Cerebellar cortex (tissue), 1 donor: ENCODE measurements at regions not wholly inside any gene's neighbourhood (a gene's known extent, or its start where the extent isn't known, plus 50 kb on each side); places are given as distances from the start of the nearest gene placed in this dataset.

Source experiments
- DNase-seq: peaks from one replicate; pipeline ENCODE4 v3.0.0-alpha.2; 2015; ENCODE audit warnings: low spot score

DNA sequence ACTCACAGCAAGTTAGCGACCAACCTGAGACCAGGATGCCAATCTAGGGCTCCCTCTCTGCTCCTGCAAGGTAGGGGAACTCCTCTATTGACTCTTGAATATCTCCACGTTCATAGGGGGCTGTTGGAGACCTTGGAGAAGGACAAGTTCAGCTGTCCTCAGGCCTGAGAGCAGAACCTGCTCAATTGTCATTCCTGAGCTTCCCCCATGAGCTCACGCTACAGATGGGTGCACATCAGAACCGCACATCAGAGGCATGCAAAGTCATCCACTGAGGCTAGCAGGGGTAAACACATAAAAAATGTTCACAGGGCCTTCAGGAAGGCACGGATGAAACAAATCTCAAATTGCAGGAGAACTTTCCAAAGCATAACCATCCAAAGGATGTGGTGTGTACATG is 168.8 kb upstream of the ZNF507 start:
- no peak for DNase-seq

DNA sequence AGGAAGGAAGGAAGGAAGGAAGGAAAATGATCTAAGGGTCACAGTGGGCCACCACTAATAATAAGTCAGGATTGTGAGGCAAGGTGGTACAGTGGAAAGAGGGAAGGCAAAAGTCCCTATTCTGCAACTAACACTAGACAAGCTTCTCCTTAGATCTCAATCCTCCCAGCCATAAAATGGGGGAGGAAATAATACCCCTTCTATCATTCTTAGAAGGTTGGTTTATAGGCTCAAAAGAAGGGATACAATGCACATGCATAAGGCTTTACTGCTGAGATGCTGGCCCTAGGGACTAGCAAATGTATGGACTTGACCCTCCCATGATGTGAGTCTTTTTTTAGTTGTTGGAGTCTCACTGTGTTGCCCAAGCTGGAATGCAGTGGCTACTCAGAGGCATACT is 167.7 kb upstream of the ZNF507 start:
- no peak for DNase-seq

DNA sequence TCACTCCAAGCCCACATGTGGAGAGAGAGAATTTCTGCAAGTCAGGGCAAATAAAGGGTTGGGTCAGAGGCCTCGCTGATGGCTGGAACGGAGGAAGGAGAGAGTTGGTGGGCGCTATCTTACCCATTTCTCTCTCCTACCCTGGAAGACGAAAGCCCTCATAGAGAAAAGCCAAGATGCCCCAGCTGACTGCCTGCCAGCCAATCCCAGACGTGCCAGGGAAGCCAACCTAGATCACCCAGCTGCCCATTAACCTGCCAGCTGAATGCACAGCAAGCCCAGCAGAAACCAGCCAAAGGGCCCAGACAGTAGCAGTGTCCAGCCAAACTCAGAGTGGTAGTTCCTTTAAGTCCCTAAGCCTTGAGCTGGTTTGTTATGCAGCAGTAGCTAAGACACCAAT is 167.0 kb upstream of the ZNF507 start:
- DNase-seq, result no peak

DNA sequence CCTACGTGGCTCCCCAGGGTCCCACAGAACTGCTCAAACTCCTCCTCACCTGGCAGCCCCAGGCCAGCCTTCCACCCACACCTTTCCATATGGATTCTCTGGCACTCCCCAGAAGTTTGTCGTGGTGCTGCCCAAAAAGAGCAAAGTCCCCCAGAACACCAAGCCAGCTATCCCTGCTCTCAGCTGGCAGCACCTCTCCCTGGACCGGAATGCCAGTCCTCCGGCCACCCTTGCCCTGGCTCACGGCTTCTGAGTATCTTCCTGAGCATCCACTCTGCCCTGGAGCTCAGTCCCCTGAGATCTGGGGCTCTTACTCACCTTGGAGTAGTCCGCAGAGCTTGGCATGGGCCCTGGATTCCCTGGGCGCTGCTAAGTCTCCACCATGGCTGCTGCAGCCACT is 166.5 kb upstream of the ZNF507 start:
- no peak for DNase-seq

DNA sequence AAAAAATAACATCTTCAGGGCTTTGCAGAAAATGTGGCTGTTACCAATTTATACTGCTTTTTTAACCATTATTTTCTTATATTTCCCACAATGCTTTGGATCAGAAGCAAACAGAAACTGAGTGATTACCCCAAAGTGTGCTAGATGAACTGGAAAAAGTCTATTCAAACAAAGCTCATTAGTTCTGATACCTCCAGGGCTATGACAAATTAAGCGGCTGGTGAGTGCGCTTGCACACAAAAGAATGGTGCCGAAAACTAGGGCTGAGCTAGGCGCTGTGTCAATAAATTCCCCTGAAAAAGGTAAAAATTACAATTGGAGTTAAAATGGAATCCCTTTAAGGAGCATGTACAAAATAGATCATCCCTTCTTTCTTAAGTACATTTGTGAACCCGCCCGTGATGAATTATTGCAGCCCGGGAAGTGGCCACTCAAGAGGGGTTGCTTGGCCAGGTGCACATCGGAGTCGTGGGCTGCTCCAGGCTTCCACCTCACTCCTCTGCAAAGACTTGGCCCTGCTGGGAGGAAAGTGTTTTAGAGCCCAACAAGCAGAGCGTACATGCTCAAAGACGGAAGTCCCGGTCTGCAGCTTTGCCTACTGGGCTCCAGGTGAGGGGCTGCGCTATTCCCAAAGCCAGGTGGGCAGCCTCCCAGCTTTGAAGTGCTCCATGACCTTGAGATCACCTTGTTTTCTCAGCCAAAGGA is 164.0 kb upstream of the ZNF507 start:
- DNase-seq, result no peak

DNA sequence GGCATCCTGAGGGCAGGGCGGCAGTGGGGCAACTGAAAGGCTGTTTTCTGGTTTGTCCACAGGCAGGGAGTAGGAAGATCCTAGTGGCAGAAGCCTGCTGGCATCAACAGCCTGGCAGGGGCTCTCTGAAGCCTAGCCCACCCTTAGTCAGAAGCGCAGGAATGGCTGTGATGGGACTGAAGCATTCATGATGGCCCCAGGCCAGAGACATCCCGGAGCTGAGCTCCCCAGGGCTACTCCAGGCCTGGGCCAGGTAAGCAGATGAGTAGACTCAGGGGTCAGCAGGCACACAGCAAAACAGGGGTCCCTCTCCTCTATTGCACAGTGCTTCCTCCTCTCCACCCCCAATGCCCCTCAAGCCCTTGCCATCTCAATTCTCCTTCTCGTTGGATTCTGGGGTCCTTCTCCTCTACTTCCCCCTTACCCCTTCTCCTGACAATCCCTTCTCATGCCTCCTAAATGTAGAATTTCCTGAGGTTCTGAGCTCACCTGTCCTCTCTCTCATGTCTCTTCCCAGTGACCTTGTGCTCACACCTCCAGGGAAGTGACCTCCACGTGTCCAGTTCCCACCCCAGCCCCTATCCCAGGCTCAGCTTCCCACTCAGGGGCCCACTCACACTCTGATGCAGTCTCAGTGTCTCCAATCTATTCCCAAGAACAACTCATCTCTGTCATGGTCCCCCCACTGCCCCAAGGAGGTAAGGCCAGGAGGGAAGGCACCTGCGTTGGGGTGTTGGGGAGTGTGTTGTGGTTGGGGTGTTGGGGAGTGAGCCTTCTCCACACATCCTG is 158.7 kb upstream of the ZNF507 start:
- no peak for DNase-seq

DNA sequence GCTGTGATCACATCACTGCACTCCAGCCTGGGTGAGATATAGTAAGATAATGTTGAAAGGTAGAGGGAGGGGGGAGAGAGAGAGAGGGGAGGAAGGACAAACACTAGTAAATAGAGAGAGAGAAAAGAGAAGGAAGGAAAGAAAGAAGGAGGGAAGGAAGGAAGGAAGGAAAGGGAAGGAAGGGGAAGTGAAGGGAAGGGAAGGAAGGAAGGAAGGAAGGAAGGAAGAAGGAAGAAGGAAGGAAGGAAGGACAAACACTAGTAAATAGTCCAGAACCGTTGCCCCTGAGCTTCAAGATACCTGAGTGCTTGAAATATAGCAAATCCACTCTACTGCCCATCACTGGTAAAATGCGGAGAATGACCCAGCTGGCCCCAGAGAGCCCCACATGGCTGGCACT is 156.5 kb upstream of the ZNF507 start:
- DNase-seq, result no peak

DNA sequence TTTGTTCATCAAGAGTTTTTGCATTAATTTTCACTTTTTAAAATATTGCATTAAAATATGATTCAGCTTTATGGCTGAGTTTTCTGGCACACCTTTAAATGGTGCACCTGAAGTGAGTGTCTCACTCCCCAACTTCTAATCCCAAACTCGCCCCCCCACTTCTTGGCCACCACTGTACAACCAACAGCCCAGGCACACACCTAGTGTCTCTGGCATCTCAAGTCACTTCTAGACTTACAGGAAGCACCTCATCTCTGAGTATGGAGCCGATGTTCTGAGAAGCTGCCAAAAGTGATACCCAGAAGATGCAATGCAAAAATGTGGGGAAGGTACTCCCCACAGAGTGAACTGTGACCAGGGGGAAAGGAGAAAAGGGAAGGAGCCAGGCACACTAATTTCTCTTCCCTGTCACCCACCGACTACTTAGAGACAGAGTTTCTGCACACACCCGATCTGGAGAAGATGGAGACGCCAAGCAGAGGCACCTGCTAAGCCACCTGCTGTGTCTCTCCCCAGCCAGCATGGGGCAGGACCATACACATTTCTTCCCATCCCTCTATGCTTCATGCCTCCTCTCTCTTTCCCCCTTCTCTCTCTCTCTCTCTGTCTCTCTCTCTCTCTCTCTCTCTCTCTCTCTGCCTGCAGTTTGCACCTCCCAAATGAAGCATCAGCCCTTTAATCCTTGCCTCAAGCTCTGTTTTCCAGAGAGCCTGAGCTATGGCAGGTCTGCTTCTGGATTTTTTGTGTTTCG is 155.3 kb upstream of the ZNF507 start:
- no peak for DNase-seq

DNA sequence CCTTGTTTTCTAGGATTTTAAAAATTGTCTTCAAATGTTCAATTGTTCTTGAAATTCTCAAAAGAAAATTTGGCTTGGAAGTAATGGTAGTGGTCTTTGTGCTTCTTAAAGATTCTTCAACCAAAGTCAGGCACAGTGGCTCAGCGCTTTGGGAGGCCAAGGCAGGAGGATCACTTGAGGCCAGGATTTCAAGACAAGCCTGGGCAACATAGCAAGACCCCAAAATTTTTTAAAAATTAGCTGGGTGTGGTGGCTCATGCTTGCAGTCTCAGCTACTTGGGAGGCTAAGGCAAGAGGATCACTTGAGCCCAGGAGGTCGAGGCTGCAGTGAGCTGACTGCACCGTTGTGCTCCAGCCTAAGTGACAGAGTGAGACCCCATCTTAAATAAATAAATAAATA is 153.5 kb upstream of the ZNF507 start:
- DNase-seq, result no peak

DNA sequence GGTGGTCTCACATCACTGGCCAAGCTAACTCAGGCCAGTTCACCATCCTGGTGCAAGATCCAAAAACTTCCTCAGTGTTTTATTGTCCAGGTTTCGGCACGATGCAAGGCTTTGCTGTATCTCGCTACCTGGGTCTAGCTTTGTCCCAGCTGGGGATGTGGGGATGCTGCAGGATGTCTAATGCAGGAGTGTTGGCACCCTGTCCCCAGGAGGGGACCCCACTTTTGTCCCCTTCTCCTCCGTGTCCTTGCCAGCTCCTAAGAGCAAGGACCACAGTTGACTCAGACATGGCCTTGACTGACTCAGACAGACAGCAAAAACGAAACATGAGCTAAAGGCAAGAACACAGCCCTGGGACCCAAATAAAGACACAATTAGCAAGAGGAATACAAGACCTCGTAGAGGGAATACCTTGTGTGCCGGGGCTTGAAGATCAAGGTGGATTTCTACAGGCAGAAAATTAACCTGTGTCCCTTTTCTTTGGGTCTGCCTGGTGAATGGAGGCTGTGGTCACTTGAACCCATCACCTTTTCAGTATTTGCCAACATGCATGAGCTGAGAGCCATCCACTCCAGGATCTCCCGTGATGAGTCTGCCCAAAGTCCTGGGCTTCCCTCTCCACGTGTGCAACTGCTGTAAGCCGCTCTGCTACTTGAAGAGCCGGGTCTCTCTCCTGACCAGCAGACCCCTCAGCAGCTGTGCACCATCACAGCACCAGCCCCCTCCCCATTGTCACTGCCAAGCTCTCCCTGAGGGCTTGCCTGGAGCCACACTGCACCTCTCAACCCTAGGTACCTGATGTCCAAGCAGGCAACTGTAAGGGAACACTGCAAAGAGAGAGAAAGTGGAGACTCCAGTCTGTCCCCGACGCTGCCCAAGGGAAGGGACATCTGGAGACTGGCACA is 149.5 kb upstream of the ZNF507 start:
- no peak for DNase-seq

DNA sequence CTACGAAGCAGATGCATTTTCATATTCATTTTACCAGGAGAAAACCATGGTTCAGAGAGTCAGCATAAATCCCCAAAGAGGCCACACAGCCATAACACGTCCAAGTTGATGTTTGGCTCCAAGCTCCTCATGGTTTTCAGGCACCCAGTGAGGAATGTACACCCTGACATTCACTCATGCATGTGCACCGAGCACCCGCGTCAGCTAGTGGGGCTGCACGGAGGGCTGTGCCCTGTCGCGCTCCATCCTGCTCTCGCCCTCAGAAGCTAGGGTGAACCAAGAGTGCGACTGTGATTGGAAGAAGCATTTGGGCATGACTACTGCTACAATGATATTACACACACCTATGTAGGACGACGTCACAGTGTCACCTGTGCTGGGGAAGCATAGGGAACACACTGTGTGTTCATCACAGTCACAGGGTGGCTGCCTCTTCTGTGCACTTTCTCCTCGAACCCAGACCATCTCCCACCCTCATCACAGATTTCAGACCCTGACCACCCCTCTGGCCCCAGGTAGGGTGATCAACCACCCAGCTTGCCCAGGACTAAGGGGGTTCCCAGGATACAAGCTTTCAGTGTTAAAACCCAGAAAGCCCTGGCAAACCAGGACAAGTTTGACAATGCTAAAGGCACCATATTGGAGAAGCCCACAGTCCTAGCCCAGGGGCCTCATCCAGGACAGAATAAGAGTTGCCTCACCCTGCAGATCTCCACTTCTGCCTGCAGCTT is 148.6 kb upstream of the ZNF507 start:
- no peak for DNase-seq

DNA sequence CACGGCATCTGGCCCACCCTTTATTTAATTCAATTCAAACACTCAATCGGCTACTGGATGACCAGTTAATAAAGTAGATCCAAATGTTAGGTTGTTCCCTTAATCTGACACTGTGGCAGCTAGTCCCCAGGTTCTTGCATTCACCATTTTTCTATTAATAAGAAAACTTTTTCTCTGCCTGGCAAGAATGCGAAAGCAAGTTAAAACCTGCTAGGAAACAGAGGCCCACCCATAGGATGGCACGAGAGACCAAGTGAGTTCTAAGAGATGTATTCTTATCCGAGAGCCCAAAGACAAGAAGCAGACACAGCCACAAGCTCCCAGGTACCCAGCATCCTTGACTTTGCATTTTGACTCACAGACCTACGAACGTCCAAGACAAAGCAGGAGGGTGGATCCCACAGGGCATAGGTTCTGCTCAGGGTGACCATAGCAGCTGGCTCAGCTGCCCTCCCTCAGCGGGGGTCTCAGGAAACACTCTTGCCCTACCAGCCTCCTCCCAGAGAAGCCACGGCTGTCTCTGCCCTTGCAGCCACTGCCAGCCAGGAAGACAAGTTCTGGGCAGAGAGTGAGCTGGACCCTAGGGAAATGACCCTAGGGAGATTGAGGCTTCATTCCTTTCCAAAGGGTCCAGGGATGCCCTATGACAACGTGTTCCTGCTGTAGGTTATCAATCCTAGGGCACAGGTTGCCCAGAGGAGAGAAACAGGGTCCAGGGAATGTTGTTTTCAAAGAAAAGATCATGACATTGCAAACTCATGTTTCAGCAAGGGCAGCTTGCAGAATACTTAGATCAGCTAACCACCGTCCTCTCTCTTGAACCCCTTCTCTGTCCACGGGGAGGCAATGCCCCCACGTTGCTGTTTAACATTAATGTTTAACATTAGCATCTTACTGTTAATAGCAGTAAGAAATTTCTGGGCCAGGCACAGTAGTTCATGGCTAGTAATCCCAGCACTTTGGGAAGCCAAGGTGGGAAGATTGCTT is 147.2 kb upstream of the ZNF507 start:
- no peak for DNase-seq

DNA sequence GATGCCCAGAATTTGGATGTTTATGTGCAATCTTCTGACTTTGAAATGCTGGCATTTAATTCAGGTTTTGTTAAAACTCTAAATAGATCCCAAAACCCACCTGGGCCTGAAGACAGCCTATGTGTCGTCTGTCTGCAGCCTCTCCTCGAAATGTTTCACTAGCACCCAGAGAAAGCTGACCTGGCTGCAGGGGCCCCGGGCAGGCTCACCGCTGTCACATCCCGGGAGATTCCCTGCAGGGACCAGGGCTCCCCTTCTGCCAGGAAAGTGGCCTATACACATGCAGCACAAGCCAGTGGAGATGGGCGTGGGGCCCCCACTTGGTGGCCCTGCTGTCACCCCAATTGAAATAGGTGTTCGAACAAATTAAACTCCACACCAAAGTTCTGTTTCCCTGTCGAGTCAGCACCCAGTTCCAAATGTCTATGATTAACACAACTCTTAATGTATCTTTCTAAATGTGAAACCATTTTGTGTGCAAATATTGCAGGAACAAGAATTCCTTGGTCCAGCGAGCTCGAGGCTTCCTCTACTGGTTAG is 145.8 kb upstream of the ZNF507 start:
- DNase-seq, result no peak

DNA sequence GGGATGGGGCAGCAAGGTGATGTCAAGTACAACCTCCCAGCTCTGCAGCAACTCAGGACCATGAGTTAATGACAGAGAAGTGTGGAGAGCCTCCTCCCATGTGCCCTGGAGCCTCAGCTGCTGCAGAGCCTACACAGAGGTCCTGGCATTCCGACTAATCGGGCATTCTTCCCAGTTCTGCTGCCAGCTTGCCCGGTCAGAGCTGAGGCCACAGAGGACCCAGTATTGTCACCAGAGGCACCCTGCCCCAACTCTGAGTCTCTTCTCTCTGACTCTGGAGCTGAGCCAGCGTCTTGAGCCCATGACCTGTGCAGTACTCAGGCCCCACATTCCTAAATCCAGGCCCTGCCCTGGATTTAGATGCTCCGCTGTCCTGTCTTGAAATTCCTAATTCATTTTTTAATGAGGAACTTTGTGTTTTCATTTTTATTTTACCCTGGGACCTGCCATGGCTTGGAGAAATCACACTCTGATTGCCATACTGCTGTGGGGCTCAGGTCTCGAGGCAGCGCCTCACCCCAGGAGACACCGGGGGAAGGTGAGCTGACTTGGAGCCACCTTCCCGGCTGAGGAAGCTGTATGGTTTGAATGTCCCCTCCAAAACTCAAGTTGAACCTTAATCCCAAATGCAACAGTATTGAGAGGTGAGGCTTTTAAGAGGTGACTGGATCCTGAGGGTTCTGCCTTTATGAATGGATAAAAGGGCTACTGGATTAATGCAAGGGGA is 144.9 kb upstream of the ZNF507 start:
- DNase-seq, result peak; percentile 5

DNA sequence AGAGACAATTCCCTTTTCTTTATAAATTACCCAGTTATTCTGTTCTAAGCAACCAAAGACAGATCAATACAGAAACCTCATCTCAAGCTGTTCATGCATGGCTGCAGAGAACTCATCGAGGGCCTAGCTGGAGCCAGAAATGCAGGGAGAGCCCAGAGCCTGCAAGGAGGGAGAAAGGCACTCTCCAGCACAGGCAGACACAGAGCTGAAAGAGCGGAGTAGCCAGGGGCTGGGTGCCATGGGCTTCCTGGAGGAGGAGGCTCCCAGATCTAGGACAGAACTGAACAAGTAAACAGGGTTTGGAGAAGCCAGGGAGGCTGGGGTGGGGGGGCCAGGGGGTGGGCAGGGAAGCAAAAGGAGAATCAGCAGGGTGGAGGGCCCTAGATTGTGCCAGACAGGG is 144.2 kb upstream of the ZNF507 start:
- no peak for DNase-seq

DNA sequence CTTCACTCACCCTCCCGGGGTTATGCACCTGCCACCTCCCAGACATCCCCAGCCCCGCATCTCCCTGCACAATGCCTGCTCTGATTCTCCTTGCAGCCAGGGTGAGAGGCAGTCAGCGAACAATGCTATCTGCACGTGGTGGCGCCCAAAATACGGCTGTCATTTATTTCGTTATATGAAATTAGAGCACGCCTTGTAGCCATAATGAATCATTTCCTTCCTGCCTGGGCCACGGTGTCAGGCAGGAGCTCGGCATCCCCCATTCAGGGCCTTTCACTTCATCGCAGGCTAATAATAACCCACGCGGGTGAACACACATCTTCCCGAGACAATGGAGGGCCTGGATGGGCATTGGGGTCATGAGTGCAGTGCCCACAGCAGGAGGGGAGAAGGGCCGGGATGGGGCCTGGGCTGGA is 143.8 kb upstream of the ZNF507 start:
- DNase-seq, result no peak

DNA sequence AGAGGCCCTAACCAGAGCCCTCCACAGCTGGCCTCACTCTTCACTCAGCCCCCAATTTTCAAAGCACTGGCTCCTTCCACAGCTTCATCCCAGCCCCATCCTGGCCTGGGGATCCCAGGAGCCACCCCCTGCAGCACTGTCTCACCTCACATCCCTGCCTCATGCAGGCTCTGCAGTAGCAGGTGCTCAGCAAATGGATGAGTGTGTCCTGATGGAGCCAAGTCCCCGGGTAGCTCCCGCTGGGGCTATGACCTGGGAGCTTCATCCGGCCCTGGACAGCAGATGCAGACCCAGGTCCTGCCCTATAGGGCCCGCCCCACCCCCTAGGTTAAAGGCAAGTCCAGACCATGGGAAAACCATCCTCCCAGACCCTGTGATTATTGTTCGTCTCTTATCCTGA is 143.2 kb upstream of the ZNF507 start:
- no peak for DNase-seq

DNA sequence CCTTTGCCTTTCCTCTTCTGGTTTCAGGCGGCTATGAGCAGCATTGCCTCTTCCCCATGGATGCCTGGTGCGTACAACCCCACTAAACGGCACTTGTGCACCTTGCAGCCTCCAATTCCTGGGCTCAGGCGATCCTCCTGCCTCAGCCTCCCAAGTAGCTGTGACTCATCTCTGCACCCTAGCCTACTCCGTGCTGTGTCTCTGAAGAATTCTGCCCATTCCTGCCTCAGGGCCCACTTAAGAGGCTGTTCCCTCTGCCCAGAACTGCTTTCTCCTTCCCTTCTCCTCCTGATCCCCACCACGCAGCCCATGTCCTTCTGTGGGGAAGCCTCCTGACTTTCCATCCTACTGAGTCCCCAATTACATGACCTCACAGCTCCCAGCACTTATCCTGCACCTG is 142.2 kb upstream of the ZNF507 start:
- no peak for DNase-seq

DNA sequence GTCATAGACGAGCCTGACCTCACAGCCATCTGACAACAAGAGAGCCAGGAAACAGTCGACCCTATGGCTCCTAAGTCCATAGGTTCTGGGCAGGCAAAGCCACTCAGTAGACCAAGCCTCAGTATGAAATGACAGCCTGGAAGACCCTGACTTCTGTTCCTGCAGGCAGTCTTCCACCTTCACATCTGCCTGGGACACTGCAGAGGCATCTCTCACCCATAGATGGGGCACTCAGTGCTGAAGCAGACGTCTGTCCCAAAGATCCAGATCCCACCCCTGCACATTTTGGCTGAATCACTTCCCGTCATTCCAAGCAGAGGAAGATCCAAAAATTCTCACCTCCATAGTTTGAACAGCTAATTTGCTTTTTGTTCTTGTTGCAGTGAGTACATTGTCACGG is 139.3 kb upstream of the ZNF507 start:
- DNase-seq, result no peak
